ENCODE measurements at regions not wholly inside any gene's neighbourhood (a gene's known extent, or its start where the extent isn't known, plus 50 kb on each side); places are given as distances from the start of the nearest gene placed in this dataset.

DNA sequence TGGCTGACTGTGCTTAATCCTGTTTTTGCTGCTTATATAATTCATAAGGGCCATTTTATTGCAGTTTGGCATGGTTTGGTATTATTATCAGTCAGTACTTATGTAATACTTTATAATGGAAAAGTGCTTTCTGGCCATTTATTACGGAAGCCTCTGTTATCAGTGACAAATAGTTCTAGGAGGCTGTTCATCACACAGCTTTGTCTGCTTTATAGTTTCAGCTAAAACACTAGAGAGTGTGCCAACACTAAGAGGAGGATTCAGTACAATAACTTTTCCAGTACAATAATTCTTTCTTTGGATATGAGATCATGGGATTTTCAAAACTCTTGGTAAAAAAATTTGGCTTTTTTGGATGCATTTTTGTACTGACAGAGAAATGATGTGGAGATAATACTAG, 102.9 kb upstream of the PTGFR start:
- Histone ChIP-seq H3K27me3 (ENCODE audit: control insufficient read depth in 1 of 2, insufficient read depth in 2 of 2, low read length in 2 of 2) (no peaks in the 10 kb centered on the region), H3K4me1 (ENCODE audit: control insufficient read depth in 2 of 2, insufficient read depth in 2 of 2, low read length in 1 of 2) (no peaks in the 10 kb centered on the region), H3K9me3 (ENCODE audit: control insufficient read depth in 2 of 2, insufficient read depth in 1 of 2, low read depth in 1 of 2, low read length in 1 of 2) (no peaks in the 10 kb centered on the region), H3K36me3 (ENCODE audit: control insufficient read depth in 2 of 2, insufficient read depth in 2 of 2, low read length in 1 of 2) (no peaks in the 10 kb centered on the region), H3K27ac (ENCODE audit: low read depth in 2 of 2, low read length in 1 of 2) (no peak overlapping the region), H3K4me3 (ENCODE audit: low read depth in 1 of 2, low read length in 2 of 2) (no peak overlapping the region)
- 48 to 65% methylated on average over 1 of the region's 1 CpG for WGBS, 2 donors

DNA sequence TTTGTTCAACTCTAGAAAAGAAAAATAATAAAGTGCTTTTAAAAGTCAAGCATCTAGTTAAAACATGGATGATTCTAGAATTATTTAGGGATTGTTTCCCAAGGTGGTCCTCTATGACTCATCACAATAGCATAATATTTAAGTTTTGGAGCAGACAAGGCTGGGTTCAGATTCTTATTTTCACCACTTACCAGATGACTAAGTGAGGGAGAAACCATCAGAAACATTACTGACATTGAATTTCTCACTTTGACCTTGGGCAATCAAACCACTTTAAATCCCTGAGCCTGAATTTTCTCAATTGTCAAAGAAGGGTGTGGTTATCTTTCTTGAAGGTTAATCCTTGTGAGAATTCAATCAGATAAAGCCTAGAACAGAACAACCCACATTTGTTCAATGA, 102.5 kb upstream of the PTGFR start:
- Histone ChIP-seq H3K27me3 (ENCODE audit: control insufficient read depth in 1 of 2, insufficient read depth in 2 of 2, low read length in 2 of 2) (no peaks in the 10 kb centered on the region), H3K9me3 (ENCODE audit: control insufficient read depth in 2 of 2, insufficient read depth in 1 of 2, low read depth in 1 of 2, low read length in 1 of 2) (no peaks in the 10 kb centered on the region), H3K4me3 (ENCODE audit: low read depth in 1 of 2, low read length in 2 of 2) (no peak overlapping the region)

DNA sequence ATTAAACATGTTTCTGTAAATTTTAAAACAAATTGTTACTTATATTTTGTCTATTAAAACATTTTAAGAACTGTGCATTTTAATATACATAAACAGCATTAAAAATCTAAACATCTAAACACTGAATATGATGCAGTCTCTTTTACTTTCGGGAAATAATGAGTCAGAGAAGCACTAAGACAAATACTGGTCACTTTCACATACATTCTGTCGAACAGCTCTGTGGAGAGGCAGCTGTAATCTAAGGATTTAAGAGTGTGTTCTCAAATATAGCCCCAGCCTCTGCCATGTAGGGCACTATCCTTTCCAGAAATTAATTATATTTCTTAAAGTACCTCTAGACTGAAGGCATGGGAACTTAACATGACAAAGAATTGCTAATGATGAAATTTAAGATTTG, 89.6 kb upstream of the PTGFR start:
- WGBS, 2 donors, result 63 to 70% methylated on average over 2 of the region's 2 CpGs
- Histone ChIP-seq H3K4me3 (ENCODE audit: low read depth in 1 of 2, low read length in 2 of 2) (no peak overlapping the region), H3K9me3 (ENCODE audit: control insufficient read depth in 2 of 2, insufficient read depth in 1 of 2, low read depth in 1 of 2, low read length in 1 of 2) (no peaks in the 10 kb centered on the region), H3K27me3 (ENCODE audit: control insufficient read depth in 1 of 2, insufficient read depth in 2 of 2, low read length in 2 of 2) (no peaks in the 10 kb centered on the region), H3K4me1 (ENCODE audit: control insufficient read depth in 2 of 2, insufficient read depth in 2 of 2, low read length in 1 of 2) (no peaks in the 10 kb centered on the region), H3K36me3 (ENCODE audit: control insufficient read depth in 2 of 2, insufficient read depth in 2 of 2, low read length in 1 of 2) (no peaks in the 10 kb centered on the region), H3K27ac (ENCODE audit: low read depth in 2 of 2, low read length in 1 of 2) (no peak overlapping the region)

More for the DNA sequence above, 102.5 kb upstream of the PTGFR start:
- no peaks in the 10 kb centered on the region for H3K36me3 ChIP-seq (ENCODE audit: control insufficient read depth in 2 of 2, insufficient read depth in 2 of 2, low read length in 1 of 2)
- no peak overlapping the region for H3K27ac ChIP-seq (ENCODE audit: low read depth in 2 of 2, low read length in 1 of 2)
- no peaks in the 10 kb centered on the region for H3K4me1 ChIP-seq (ENCODE audit: control insufficient read depth in 2 of 2, insufficient read depth in 2 of 2, low read length in 1 of 2)

DNA sequence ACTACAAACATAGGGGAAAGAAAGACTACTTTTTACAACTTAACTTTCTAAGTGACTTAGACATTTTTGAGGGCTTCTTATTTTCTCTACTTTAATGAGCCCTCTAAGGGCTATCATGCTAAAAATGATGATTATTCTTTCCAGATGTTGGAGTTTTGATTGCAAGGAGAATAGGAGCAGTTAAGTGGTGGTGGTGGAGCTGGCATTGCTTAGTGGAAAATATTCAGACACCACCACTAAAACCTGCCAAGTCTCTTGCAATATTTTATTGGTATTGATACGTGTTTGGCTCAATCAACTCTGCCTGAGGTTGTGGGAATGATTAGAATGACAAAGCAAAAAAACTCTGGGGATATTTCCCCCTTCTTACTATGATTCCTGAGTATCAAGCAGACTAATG, 82.6 kb upstream of the PTGFR start:
- Histone ChIP-seq H3K27ac (ENCODE audit: low read depth in 2 of 2, low read length in 1 of 2) (no peak overlapping the region), H3K4me1 (ENCODE audit: control insufficient read depth in 2 of 2, insufficient read depth in 2 of 2, low read length in 1 of 2) (no peaks in the 10 kb centered on the region), H3K4me3 (ENCODE audit: low read depth in 1 of 2, low read length in 2 of 2) (no peak overlapping the region), H3K36me3 (ENCODE audit: control insufficient read depth in 2 of 2, insufficient read depth in 2 of 2, low read length in 1 of 2) (no peaks in the 10 kb centered on the region), H3K9me3 (ENCODE audit: control insufficient read depth in 2 of 2, insufficient read depth in 1 of 2, low read depth in 1 of 2, low read length in 1 of 2) (peaks cover 0 to 5% of the 10 kb centered on the region in 2 donors), H3K27me3 (ENCODE audit: control insufficient read depth in 1 of 2, insufficient read depth in 2 of 2, low read length in 2 of 2) (no peaks in the 10 kb centered on the region)
- 54 to 60% methylated on average over 1 of the region's 1 CpG for WGBS, 2 donors

DNA sequence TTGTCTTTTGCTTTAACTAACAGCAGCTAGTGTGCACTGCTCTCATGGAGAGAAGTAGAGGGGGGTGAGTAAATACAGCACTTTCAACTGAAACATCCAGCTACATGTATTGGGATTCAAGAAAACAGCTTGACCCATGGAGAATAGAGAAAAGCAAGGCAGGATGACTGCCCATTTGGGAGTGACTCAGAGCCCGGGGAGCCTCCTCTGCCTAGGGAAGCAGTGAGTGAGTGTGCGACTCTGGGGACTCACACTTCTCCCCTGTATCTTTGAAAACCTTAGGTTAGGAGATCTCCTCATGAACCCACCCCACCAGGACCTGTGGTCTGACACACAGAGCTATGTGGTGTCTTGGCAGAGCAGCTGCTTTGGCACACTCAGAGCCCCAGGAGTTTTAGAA, 82.0 kb upstream of the PTGFR start:
- H3K9me3 ChIP-seq (ENCODE audit: control insufficient read depth in 2 of 2, insufficient read depth in 1 of 2, low read depth in 1 of 2, low read length in 1 of 2), result peaks cover 0 to 5% of the 10 kb centered on the region in 2 donors
- 82 to 90% methylated on average over 2 of the region's 2 CpGs for WGBS, 2 donors
- H3K27ac ChIP-seq (ENCODE audit: low read depth in 2 of 2, low read length in 1 of 2), result no peak overlapping the region
- H3K4me1 ChIP-seq (ENCODE audit: control insufficient read depth in 2 of 2, insufficient read depth in 2 of 2, low read length in 1 of 2), result no peaks in the 10 kb centered on the region
- no peaks in the 10 kb centered on the region for H3K27me3 ChIP-seq (ENCODE audit: control insufficient read depth in 1 of 2, insufficient read depth in 2 of 2, low read length in 2 of 2)
- H3K4me3 ChIP-seq (ENCODE audit: low read depth in 1 of 2, low read length in 2 of 2), result no peak overlapping the region
- no peaks in the 10 kb centered on the region for H3K36me3 ChIP-seq (ENCODE audit: control insufficient read depth in 2 of 2, insufficient read depth in 2 of 2, low read length in 1 of 2)

DNA sequence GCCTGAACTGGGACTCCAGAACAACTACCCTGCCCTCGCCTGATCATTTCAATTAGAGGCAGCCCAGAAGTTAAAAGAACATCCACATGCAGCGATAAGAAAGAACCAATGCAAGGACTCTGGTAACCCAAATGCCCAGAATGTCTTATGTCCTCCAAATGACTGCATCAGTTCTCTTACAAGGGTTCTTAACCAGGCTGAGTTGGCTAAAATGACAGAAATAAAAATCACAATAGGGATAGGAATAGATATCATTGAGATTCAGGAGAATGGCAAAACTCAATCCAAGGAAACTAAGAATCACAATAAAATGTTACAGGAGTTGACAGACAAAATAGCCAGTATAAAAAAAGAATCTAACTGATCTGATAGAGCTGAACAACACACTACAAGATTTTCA, 80.1 kb upstream of the PTGFR start:
- Histone ChIP-seq H3K27me3 (ENCODE audit: control insufficient read depth in 1 of 2, insufficient read depth in 2 of 2, low read length in 2 of 2) (no peaks in the 10 kb centered on the region), H3K36me3 (ENCODE audit: control insufficient read depth in 2 of 2, insufficient read depth in 2 of 2, low read length in 1 of 2) (no peaks in the 10 kb centered on the region), H3K9me3 (ENCODE audit: control insufficient read depth in 2 of 2, insufficient read depth in 1 of 2, low read depth in 1 of 2, low read length in 1 of 2) (peaks cover 0 to 5% of the 10 kb centered on the region in 2 donors), H3K27ac (ENCODE audit: low read depth in 2 of 2, low read length in 1 of 2) (no peak overlapping the region), H3K4me1 (ENCODE audit: control insufficient read depth in 2 of 2, insufficient read depth in 2 of 2, low read length in 1 of 2) (no peaks in the 10 kb centered on the region), H3K4me3 (ENCODE audit: low read depth in 1 of 2, low read length in 2 of 2) (no peak overlapping the region)
- WGBS, 2 donors, result 89 to 94% methylated on average over 2 of the region's 2 CpGs

DNA sequence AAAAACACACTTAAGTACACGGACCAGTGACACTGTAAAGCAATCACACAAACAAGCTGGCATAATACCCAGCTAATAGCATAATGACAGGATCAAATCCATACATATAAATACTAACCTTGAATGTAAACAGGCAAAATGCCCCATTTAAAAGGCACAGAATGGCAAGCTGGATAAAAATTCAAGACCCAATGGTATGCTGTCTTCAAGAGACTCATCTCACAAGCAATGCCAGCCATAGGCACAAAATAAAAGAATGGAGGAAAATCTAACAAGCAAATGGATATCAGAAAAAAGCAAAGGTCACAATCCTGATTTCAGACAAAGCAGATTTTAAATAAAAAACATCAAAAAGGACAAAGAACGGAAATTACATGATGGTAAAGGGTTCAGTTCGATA, 79.1 kb upstream of the PTGFR start:
- H3K36me3 ChIP-seq (ENCODE audit: control insufficient read depth in 2 of 2, insufficient read depth in 2 of 2, low read length in 1 of 2), result no peaks in the 10 kb centered on the region
- H3K27me3 ChIP-seq (ENCODE audit: control insufficient read depth in 1 of 2, insufficient read depth in 2 of 2, low read length in 2 of 2), result no peaks in the 10 kb centered on the region
- peaks cover 0 to 5% of the 10 kb centered on the region in 2 donors for H3K9me3 ChIP-seq (ENCODE audit: control insufficient read depth in 2 of 2, insufficient read depth in 1 of 2, low read depth in 1 of 2, low read length in 1 of 2)
- no peaks in the 10 kb centered on the region for H3K4me1 ChIP-seq (ENCODE audit: control insufficient read depth in 2 of 2, insufficient read depth in 2 of 2, low read length in 1 of 2)
- no peak overlapping the region for H3K27ac ChIP-seq (ENCODE audit: low read depth in 2 of 2, low read length in 1 of 2)
- no peak overlapping the region for H3K4me3 ChIP-seq (ENCODE audit: low read depth in 1 of 2, low read length in 2 of 2)
- WGBS, 2 donors, result 48 to 52% methylated on average over 3 of the region's 3 CpGs

DNA sequence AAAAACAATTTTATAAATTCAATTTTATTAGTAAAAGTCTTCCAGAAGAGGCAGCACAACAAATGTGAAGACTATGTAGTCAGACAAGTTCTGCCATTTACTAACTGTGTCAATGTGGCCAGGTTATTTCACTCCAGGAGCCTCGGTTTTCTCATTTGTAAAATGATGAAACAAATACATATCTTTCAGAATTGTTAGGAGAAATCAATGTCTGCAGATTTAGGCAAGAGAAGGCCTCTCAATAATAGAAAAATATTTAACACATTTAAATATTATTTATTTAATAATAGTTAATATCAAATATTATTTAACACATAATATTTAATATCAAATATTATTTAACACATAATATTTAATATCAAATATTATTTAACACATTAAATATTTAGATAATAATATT, 75.6 kb upstream of the PTGFR start:
- Histone ChIP-seq H3K36me3 (ENCODE audit: control insufficient read depth in 2 of 2, insufficient read depth in 2 of 2, low read length in 1 of 2) (no peaks in the 10 kb centered on the region), H3K27me3 (ENCODE audit: control insufficient read depth in 1 of 2, insufficient read depth in 2 of 2, low read length in 2 of 2) (no peaks in the 10 kb centered on the region), H3K4me3 (ENCODE audit: low read depth in 1 of 2, low read length in 2 of 2) (no peak overlapping the region), H3K27ac (ENCODE audit: low read depth in 2 of 2, low read length in 1 of 2) (no peak overlapping the region), H3K4me1 (ENCODE audit: control insufficient read depth in 2 of 2, insufficient read depth in 2 of 2, low read length in 1 of 2) (no peaks in the 10 kb centered on the region), H3K9me3 (ENCODE audit: control insufficient read depth in 2 of 2, insufficient read depth in 1 of 2, low read depth in 1 of 2, low read length in 1 of 2) (peaks cover 0 to 2% of the 10 kb centered on the region in 2 donors)
- WGBS, 2 donors, result 62 to 75% methylated on average over 1 of the region's 1 CpG

DNA sequence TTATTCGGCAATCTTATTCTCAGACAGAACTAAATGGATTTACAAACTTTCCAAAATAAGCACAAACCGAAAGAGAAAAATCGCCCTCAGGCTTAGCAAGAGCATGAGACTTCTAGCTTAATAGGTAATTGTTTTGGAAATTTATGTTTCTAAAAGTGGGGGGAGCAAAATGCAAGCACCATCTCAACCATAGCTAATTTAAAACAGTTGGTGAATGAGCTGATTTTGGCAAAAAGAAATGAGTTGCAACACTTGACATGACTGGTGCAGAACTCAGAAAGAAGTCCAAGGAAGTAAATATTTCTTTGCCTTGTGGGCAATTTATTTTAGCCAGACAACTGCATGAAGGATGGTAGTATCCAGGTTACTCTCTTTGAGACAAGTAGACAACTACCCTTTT, 71.5 kb upstream of the PTGFR start:
- Histone ChIP-seq H3K4me3 (ENCODE audit: low read depth in 1 of 2, low read length in 2 of 2) (no peak overlapping the region), H3K4me1 (ENCODE audit: control insufficient read depth in 2 of 2, insufficient read depth in 2 of 2, low read length in 1 of 2) (no peaks in the 10 kb centered on the region), H3K9me3 (ENCODE audit: control insufficient read depth in 2 of 2, insufficient read depth in 1 of 2, low read depth in 1 of 2, low read length in 1 of 2) (no peaks in the 10 kb centered on the region), H3K27ac (ENCODE audit: low read depth in 2 of 2, low read length in 1 of 2) (no peak overlapping the region), H3K36me3 (ENCODE audit: control insufficient read depth in 2 of 2, insufficient read depth in 2 of 2, low read length in 1 of 2) (no peaks in the 10 kb centered on the region), H3K27me3 (ENCODE audit: control insufficient read depth in 1 of 2, insufficient read depth in 2 of 2, low read length in 2 of 2) (no peaks in the 10 kb centered on the region)
- WGBS, 2 donors, result 44 to 52% methylated on average over 3 of the region's 3 CpGs

DNA sequence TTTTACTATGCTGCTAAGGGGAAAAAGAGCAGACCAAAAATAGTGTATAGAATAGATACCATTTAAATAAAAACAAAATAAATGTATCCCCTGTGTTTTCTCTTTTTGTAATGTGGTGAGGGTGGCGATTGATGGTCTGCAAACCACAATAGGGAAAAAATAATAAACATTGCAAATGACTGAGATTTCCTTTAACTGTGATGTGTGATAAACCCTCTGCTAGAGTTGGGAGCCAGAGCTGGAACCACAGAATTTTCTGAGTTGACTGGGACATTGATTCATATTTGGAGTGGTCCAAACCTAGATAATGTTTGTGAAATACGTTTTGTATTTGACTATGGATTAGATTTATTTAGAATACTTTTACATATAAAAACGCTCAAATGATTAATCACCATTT, 70.6 kb upstream of the PTGFR start:
- no peak overlapping the region for H3K4me3 ChIP-seq (ENCODE audit: low read depth in 1 of 2, low read length in 2 of 2)
- H3K27ac ChIP-seq (ENCODE audit: low read depth in 2 of 2, low read length in 1 of 2), result no peak overlapping the region
- H3K9me3 ChIP-seq (ENCODE audit: control insufficient read depth in 2 of 2, insufficient read depth in 1 of 2, low read depth in 1 of 2, low read length in 1 of 2), result no peaks in the 10 kb centered on the region
- no peaks in the 10 kb centered on the region for H3K4me1 ChIP-seq (ENCODE audit: control insufficient read depth in 2 of 2, insufficient read depth in 2 of 2, low read length in 1 of 2)
- 42 to 49% methylated on average over 3 of the region's 3 CpGs for WGBS, 2 donors
- no peaks in the 10 kb centered on the region for H3K36me3 ChIP-seq (ENCODE audit: control insufficient read depth in 2 of 2, insufficient read depth in 2 of 2, low read length in 1 of 2)
- no peaks in the 10 kb centered on the region for H3K27me3 ChIP-seq (ENCODE audit: control insufficient read depth in 1 of 2, insufficient read depth in 2 of 2, low read length in 2 of 2)
